GM19238 (cell line): ENCODE measurements at regions not wholly inside any gene's neighbourhood (a gene's known extent, or its start where the extent isn't known, plus 50 kb on each side); places are given as distances from the start of the nearest gene placed in this dataset.
"Not testable (repeated sequence)": the region's sequence is repeated elsewhere in the genome, so short reads cannot be mapped to it uniquely, and the experiment has no call there.

Experiments used
- DNase-seq: peaks from one replicate; pipeline ENCODE4 v3.0.0; 2011; ENCODE audit warnings: low spot score; ENCODE audit not compliant: insufficient read length

- DNase-seq, result no peak
These were observed 415.7 kb upstream of the ESRRG start for GRCh38 chr1:217138799-217139466.

- DNase-seq, result no peak
These were observed 415.0 kb upstream of the ESRRG start for GRCh38 chr1:217138173-217138765.

DNA sequence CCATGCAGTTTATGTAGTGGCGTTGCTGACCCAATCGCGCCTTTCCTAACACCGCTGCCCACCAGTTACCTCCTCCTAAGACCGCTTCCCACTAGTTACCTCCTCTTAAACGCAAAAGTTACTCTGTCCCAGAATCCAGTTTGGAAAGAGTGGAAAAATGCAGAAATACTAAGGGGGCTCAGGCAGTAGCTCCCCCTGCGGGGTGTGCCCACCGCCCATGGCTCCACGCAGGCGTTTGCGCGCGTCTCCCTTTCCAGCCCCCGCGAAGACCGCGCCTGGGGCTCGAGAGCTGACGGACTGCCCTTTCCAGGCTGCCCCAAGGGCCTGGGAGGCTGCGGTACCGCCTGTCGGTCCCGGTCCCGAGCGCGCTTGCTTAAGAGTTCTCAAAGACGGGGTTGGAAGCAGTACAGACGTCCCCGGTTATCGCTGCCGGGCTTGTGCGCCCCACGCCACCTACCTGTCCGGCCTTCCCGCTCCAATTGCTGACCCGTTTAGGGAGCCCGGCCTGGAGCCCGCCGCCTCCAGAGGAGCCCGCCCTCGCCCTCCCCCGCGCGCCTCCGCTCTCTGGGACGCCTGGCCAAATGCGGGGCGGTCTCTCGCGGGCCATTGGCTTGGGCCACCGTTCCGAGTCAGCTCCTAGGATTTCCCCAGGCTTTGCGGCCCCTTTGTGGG is 414.1 kb upstream of the ESRRG start:
- DNase-seq, result no peak

GRCh38 chr1:217136895-217137205 is 413.6 kb upstream of the ESRRG start:
- DNase-seq, result no peak

GRCh38 chr1:217135987-217136894 is 413.0 kb upstream of the ESRRG start:
- no peak for DNase-seq

GRCh38 chr1:217135569-217135915 is 412.3 kb upstream of the ESRRG start:
- no peak for DNase-seq

DNA sequence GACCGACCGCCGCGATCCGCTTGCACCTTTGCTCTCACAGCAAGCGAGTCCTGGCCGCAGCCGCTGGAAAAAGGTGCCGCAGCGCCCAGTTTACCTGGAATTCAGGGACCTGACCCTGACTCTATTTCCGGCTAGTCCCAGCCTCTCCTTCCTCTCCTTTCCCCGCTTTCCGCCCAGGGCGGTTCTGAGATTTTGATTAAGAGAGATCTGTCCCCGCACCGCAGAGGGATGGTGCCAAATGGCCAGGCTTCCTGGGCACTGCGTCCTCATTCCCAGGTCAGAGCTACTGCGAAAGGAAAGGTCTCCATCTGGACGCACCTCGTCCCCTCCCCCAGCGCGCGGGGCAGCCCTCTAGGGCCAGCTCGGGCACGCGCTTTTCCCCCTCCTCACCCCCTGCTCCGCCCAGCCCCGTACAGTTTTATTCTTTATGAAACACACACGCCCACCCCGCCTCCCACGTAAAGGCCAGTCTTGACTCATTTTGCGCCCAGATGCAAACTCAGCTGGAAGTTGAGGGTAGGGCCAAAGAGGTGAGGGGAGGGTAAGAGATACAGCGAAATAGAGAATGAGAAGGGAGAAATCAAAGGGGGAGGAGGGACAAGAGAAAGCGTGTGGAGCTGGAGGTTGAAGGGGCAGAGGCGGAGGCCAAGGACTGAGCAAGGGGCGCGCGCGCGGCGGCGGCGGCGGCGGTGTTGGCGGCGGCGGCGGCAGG is 411.8 kb upstream of the ESRRG start:
- DNase-seq, result no peak

DNA sequence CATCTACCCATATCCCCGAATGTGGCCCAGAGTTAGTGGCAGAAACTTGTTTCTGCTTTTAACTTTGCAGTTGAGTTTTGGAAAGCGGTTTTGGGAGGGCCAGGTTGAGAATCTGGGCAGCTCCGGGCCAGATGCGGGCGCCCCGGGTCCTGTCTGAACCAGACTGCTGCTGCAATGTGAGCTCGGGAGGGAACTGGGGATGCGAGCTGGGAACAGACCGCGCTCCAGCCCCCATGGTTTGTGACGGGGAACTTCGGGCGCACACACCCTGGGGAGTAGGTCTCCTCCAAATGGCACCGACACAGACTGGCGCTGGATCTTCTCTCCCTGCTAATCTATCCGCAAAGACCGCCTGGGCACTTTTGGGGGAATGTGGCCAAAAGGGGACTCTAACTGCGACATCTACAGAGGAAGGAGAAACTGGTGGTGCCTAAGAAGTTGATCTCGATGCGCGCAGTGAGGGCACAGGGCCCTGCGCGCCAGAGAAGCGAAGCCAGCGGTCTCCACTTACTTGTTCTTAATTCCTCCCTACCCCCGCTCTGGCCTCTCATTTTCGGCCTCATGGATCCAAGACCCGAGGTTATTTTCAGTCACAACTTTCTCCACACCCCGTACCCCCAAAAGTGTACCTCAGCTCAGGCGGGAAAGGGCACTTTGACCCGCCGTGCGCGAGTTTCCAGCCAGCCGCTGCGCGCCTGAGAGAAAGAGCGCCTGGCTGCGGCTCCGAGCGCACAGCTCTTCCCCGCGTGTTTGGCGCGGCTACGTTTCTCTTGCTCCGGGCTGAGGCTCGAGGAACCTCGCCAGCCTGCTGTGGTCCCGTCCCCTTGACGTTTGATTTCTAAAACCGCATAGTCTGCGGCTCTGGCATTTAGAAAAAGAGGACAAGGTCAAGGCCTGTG is 411.0 kb upstream of the ESRRG start:
- no peak for DNase-seq

GRCh38 chr1:217133092-217133491 is 409.9 kb upstream of the ESRRG start:
- DNase-seq, result no peak

- not testable (repeated sequence) for DNase-seq
These were observed 400.1 kb upstream of the ESRRG start for GRCh38 chr1:217123340-217123739.

GRCh38 chr1:217117973-217118465 is 394.8 kb upstream of the ESRRG start:
- DNase-seq, result no peak

GRCh38 chr1:217115404-217116380 is 392.5 kb upstream of the ESRRG start:
- no peak for DNase-seq

DNA sequence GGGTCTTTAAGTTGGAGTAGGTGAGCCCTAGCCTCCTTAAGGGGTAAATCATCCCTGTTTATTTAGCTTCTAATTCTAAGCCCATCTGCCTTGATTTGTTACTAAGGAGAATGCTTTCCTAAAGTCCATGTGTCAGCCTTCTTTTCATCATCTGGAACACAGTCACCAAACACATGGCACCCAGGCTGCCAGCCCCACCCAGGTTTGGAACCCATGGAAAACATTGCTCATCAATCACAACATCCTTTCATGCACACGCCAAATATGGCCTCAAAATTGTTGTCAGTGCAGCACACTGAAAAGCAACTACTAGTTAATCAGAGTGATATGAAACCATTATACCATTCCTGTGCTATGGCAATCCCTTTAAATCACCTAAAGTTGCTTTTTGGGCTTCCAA is 386.7 kb upstream of the ESRRG start:
- DNase-seq, result no peak

- no peak for DNase-seq
These were observed 383.1 kb upstream of the ESRRG start for GRCh38 chr1:217106231-217106901.

DNA sequence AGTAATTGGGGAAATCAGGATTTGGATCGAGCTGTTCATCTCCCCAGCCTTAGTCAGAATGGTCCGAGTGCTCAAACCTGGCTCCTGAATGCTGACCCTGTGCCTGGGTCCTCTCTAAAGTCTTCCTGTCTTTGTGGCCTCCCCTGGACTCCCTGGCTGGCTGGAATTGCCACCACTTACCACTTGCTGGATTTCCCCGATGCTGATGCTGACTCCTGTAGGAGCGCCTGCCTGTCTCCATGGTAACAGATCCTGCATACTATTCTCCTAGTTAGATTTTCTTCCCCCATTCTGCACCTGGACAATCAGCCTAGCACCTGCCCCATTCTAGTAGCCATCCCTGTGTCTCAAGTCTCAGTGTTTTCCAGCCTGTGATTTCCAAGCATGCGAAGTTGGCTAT is 382.2 kb upstream of the ESRRG start:
- DNase-seq, result no peak

DNA sequence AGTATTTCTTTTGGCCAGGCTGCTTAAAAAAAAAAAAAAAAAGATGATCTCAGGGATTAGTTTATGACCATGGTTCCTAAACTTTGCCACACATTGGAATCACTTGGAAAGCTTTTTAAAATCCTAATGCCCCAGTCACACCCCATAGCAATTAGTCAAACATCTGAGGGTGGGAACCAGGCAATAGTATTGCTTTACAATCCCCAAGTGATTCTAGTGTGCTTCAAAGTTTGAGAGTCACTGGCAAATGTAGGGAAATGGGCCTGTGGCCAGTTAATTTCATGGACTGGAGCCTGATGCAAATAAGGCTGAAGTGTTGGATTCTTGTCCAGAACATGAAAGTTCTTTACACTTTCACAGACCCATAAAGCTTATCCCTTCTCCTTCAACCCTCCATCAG is 374.6 kb upstream of the ESRRG start:
- no peak for DNase-seq

DNA sequence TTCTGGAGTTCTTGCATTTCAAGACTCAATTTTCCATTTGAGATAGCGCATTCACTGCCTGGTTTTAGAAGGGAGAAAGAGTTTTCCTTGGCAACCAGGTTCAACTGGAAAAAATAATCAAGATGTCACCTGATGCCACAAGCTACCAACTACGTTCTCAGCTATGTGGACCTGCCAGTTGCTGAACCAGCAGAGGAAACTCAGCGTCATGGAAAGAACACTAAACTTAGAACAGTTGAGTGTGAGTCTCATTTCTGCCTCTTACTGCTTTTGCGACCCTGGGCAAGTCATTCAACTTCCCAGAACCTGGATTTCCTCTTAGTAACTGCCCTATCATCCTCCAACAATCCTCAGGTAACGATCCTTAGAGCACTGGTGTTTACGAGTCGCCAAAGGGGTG is 373.0 kb upstream of the ESRRG start:
- no peak for DNase-seq

- DNase-seq, result no peak
These were observed 371.9 kb upstream of the ESRRG start for GRCh38 chr1:217095050-217095622.
